IMR-90 (cell line): ENCODE measurements at regions not wholly inside any gene's neighbourhood (a gene's known extent, or its start where the extent isn't known, plus 50 kb on each side); places are given as distances from the start of the nearest gene placed in this dataset.

Experiments used
- ATAC-seq: fragments of 200-7000 bp; cut with Tn5 transposase; 2 replicates; pipeline ENCODE4 v1.9.1; 2020; ENCODE audit warnings: low read depth, mild to moderate bottlenecking, moderate library complexity
- BruUV-seq: library from RNA; stranded (reverse); fragments of 400-500 nt; replicated peaks from 2 replicates; lab custom pipeline; 2021; lab: Mats Ljungman, UMichigan
- CTCF ChIA-PET: fragments of 300-600 bp; formaldehyde crosslinking; extraction: SDS; loops from one replicate; lab custom pipeline; 2021; ENCODE audit warnings: antibody characterized with exemption; lab: Yijun Ruan, JAX
- POLR2A ChIA-PET: fragments of 300-600 bp; sonication (Branson Sonifier 250); formaldehyde crosslinking; loops from one replicate; lab custom pipeline; 2022; ENCODE audit warnings: antibody characterized with exemption; ENCODE audit not compliant: unreplicated experiment; lab: Charles Lee
- DNase-seq: peaks from one replicate; pipeline ENCODE4 v3.0.0; 2013
- H2AFZ ChIP-seq: replicated peaks from 2 replicates; pipeline ENCODE3; 2013; ENCODE audit warnings: low read length, mild to moderate bottlenecking; ENCODE audit not compliant: poor library complexity
- H2AK5ac ChIP-seq: 2 replicates; pipeline ENCODE4 v1.6.1; 2013; ENCODE audit warnings: low read depth, low read length, inconsistent platforms
- H2AK9ac ChIP-seq: replicated peaks from 2 replicates; pipeline ENCODE3; 2013; ENCODE audit warnings: mild to moderate bottlenecking, low read depth, low read length, moderate library complexity; ENCODE audit not compliant: poor library complexity
- H2BK120ac ChIP-seq: 2 replicates; pipeline ENCODE4 v1.6.1; 2013; ENCODE audit warnings: low read depth, low read length, inconsistent platforms
- H2BK15ac ChIP-seq: 3 replicates; pipeline ENCODE4 v1.6.1; 2013; ENCODE audit warnings: low read depth, low read length, inconsistent platforms
- H2BK20ac ChIP-seq: 2 replicates; pipeline ENCODE4 v1.6.1; 2013; ENCODE audit warnings: low read depth, mild to moderate bottlenecking, inconsistent platforms, low read length, moderate library complexity
- H2BK5ac ChIP-seq: 2 replicates; pipeline ENCODE4 v1.6.1; 2013; ENCODE audit warnings: mild to moderate bottlenecking, low read depth, low read length, inconsistent platforms; ENCODE audit not compliant: poor library complexity, severe bottlenecking
- H3K14ac ChIP-seq: replicated peaks from 2 replicates; pipeline ENCODE4 v1.6.1; 2013; ENCODE audit warnings: low read depth, low read length, inconsistent platforms
- H3K18ac ChIP-seq: 2 replicates; pipeline ENCODE4 v1.6.1; 2013; ENCODE audit warnings: low read depth, low read length, control low read depth
- H3K23ac ChIP-seq: 2 replicates; pipeline ENCODE4 v1.6.1; 2013; ENCODE audit warnings: low read depth, low read length, inconsistent platforms
- H3K27ac ChIP-seq: 2 replicates; pipeline ENCODE4 v1.5.1; 2013; ENCODE audit warnings: mild to moderate bottlenecking, control low read depth, low read length; ENCODE audit not compliant: insufficient read depth
- H3K27me3 ChIP-seq: 2 replicates; pipeline ENCODE4 v1.6.1; 2013; ENCODE audit warnings: low read length; ENCODE audit not compliant: control insufficient read depth, insufficient read depth
- H3K36me3 ChIP-seq: 2 replicates; pipeline ENCODE4 v1.6.1; 2013; ENCODE audit warnings: low read length, mixed read lengths; ENCODE audit not compliant: control insufficient read depth, insufficient read depth
- H3K4ac ChIP-seq: 2 replicates; pipeline ENCODE4 v1.6.1; 2013; ENCODE audit warnings: low read depth, low read length, inconsistent platforms
- H3K4me1 ChIP-seq: 2 replicates; pipeline ENCODE4 v1.6.1; 2013; ENCODE audit warnings: low read length, mixed read lengths; ENCODE audit not compliant: control insufficient read depth, insufficient read depth
- H3K4me2 ChIP-seq: 2 replicates; pipeline ENCODE4 v1.6.1; 2013; ENCODE audit warnings: low read depth, mild to moderate bottlenecking, control low read depth, low read length, moderate library complexity
- H3K4me3 ChIP-seq: 2 replicates; pipeline ENCODE4 v1.5.1; 2013; ENCODE audit warnings: low read depth, mild to moderate bottlenecking, control low read depth, low read length, moderate library complexity; ENCODE audit not compliant: insufficient read depth
- H3K56ac ChIP-seq: 2 replicates; pipeline ENCODE4 v1.6.1; 2013; ENCODE audit warnings: low read length, inconsistent platforms; ENCODE audit not compliant: insufficient read depth; ENCODE audit errors: extremely low read depth
- H3K79me1 ChIP-seq, 2 experiments: 2 replicates each; pipeline ENCODE4 v1.6.1; 2013; ENCODE audit warnings: low read length in 2 of 2, inconsistent platforms in 1 of 2, low read depth in 1 of 2
- H3K9ac ChIP-seq: 2 replicates; pipeline ENCODE4 v1.6.1; 2013; ENCODE audit warnings: low read depth, low read length, control low read depth
- H3K9me1 ChIP-seq: 2 replicates; pipeline ENCODE4 v1.6.1; 2013; ENCODE audit warnings: low read length, inconsistent platforms; ENCODE audit not compliant: insufficient read depth
- H3K9me3 ChIP-seq: 2 replicates; pipeline ENCODE4 v1.6.1; 2013; ENCODE audit warnings: low read length; ENCODE audit not compliant: control insufficient read depth, insufficient read depth
- H4K20me1 ChIP-seq: 2 replicates; pipeline ENCODE4 v1.6.1; 2013; ENCODE audit warnings: low read length, inconsistent platforms; ENCODE audit not compliant: insufficient read depth
- H4K5ac ChIP-seq: 2 replicates; pipeline ENCODE4 v1.6.1; 2013; ENCODE audit warnings: mild to moderate bottlenecking, low read depth, low read length, control low read depth
- H4K8ac ChIP-seq, 2 experiments: 2 replicates each; pipeline ENCODE4 v1.6.1; 2013; ENCODE audit warnings: low read depth in 2 of 2, low read length in 2 of 2, control low read depth in 1 of 2, inconsistent platforms in 1 of 2
- H4K91ac ChIP-seq: 2 replicates; pipeline ENCODE4 v1.6.1; 2013; ENCODE audit warnings: low read depth, low read length, inconsistent platforms; ENCODE audit not compliant: insufficient read depth
- BHLHE40 ChIP-seq: fragments of 150-350 bp; IDR thresholded peaks from 2 replicates; pipeline ENCODE4 v1.6.1; 2016; ENCODE audit warnings: mild to moderate bottlenecking, low read depth, low read length
- ELK1 ChIP-seq: fragments of 150-350 bp; IDR thresholded peaks from 2 replicates; pipeline ENCODE4 v1.6.1; 2016; ENCODE audit warnings: low read depth, mild to moderate bottlenecking, low read length, moderate library complexity, borderline replicate concordance
- FOS ChIP-seq: fragments of 150-350 bp; IDR thresholded peaks from 2 replicates; pipeline ENCODE4 v1.6.1; 2016; ENCODE audit warnings: low read depth, low read length
- MXI1 ChIP-seq: IDR thresholded peaks from 2 replicates; pipeline ENCODE4 v1.6.1; 2012; ENCODE audit warnings: low read depth, mild to moderate bottlenecking, low read length, moderate library complexity, borderline replicate concordance
- NFE2L2 ChIP-seq: fragments of 150-350 bp; IDR thresholded peaks from 2 replicates; pipeline ENCODE4 v1.6.1; 2016; ENCODE audit warnings: low read depth, mild to moderate bottlenecking, low read length
- WGBS, 2 experiments: methylation state at CpG; one replicate each; pipeline versions ENCODE4 v1.1.5 to v1.1.7; 2013; ENCODE audit warnings: missing lambda C conversion rate in 2 of 2; ENCODE audit not compliant: insufficient read length in 1 of 2; ENCODE audit errors: extremely low coverage in 2 of 2; 5-methylcytosine and 5-hydroxymethylcytosine counted together
- dilution Hi-C: fragments of 300-500 bp; cut with HindIII; formaldehyde crosslinking; loops from one replicate; pipeline ENCODE4 v1.14.3; 2018; ENCODE audit warnings: low sequenced_read_pairs; ENCODE audit not compliant: unreplicated experiment
- in situ Hi-C: fragments of 300-500 bp; cut with MboI; formaldehyde crosslinking; loops from 3 replicates; pipeline ENCODE4 v1.14.3; 2019; ENCODE audit warnings: low sequenced_read_pairs, inconsistent platforms, mixed read lengths
- intact Hi-C: fragments of 100-400 bp; cut with micrococcal nuclease; formaldehyde crosslinking; loops from 2 replicates; pipeline ENCODE4 v1.10.0; 2022

- no peak overlapping the region for H3K4ac ChIP-seq
- no peak overlapping the region for H3K18ac ChIP-seq
- H2BK120ac ChIP-seq: no peak overlapping the region
- no peak overlapping the region for H2BK20ac ChIP-seq
- dilution Hi-C loops (no loop called here), in situ Hi-C loops (no loop called here), intact Hi-C loops (no loop called here)
- ATAC-seq (no peak), DNase-seq (no peak)
- no peak overlapping the region for H3K4me3 ChIP-seq
- no peaks in the 10 kb centered on the region for H3K4me1 ChIP-seq
- peaks cover 2% of the 10 kb centered on the region; the same call in 1 of the 2 replicates for H3K9me3 ChIP-seq
- H2BK5ac ChIP-seq: no peak overlapping the region
- H3K36me3 ChIP-seq: no peaks in the 10 kb centered on the region
- H4K91ac ChIP-seq: no peak overlapping the region
- no peak overlapping the region for H2AK5ac ChIP-seq
- no peak overlapping the region for H4K5ac ChIP-seq
- H3K9me1 ChIP-seq: no peaks in the 10 kb centered on the region
- no TSS peak for BruUV-seq
- WGBS, 2 experiments: no CpG with 5 or more reads among the region's 10 CpGs
- no peak overlapping the region for H3K23ac ChIP-seq
- H3K56ac ChIP-seq: no peak overlapping the region
- H4K20me1 ChIP-seq: no peaks in the 10 kb centered on the region
- no peak for TF ChIP-seq ELK1
- TF ChIP-seq FOS: no peak
- TF ChIP-seq BHLHE40: no peak
- TF ChIP-seq MXI1: no peak
- no peak for TF ChIP-seq NFE2L2
- no peak overlapping the region for H2BK15ac ChIP-seq
- POLR2A ChIA-PET: no interaction called here
- H2AK9ac ChIP-seq: no peak overlapping the region
- no peak overlapping the region for H3K9ac ChIP-seq
- CTCF ChIA-PET: no interaction called here
- no peaks in the 10 kb centered on the region for H3K79me1 ChIP-seq
- H3K27me3 ChIP-seq: no peaks in the 10 kb centered on the region
- H3K4me2 ChIP-seq: no peak overlapping the region
- H4K8ac ChIP-seq: no peak overlapping the region
- no peak overlapping the region for H2AFZ ChIP-seq
- no peak overlapping the region for H3K14ac ChIP-seq
- no peak overlapping the region for H3K27ac ChIP-seq
Observed at GRCh38 chr20:24212494-24212893, 223.9 kb upstream of the GGTLC1 start.
